SIG-M5 treated with dmso at 0.1 percent for 504 hours (cell line): ENCODE measurements at regions not wholly inside any gene's neighbourhood (a gene's known extent, or its start where the extent isn't known, plus 50 kb on each side); places are given as distances from the start of the nearest gene placed in this dataset.

Source experiments
- DNase-seq: peaks from one replicate; lab custom pipeline; 2025; ENCODE audit not compliant: unreplicated experiment; lab: John Stamatoyannopoulos, UW

- no peak for DNase-seq
Observed at GRCh38 chrX:125778261-125778660, 387.8 kb downstream of the DCAF12L2 start.

GRCh38 chrX:125782184-125782583 lies 383.9 kb downstream of the DCAF12L2 start:
- DNase-seq, result no peak

GRCh38 chrX:125786316-125786715 lies 379.8 kb downstream of the DCAF12L2 start:
- DNase-seq, result no peak

- no peak for DNase-seq
Observed at GRCh38 chrX:125791787-125792186, 374.3 kb downstream of the DCAF12L2 start.

GRCh38 chrX:125810856-125811255 lies 355.2 kb downstream of the DCAF12L2 start:
- no peak for DNase-seq

- DNase-seq, result no peak
Observed at GRCh38 chrX:125826080-125826479, 340.0 kb downstream of the DCAF12L2 start.

GRCh38 chrX:125826774-125827451 lies 339.2 kb downstream of the DCAF12L2 start:
- DNase-seq, result no peak

- DNase-seq, result no peak
Observed at GRCh38 chrX:125846271-125846670, 319.8 kb downstream of the DCAF12L2 start.

- no peak for DNase-seq
Observed at GRCh38 chrX:125850693-125851092, 315.4 kb downstream of the DCAF12L2 start.

GRCh38 chrX:125883169-125883568 lies 282.9 kb downstream of the DCAF12L2 start:
- no peak for DNase-seq

- DNase-seq, result no peak
Observed at GRCh38 chrX:125894947-125895346, 271.1 kb downstream of the DCAF12L2 start.

- DNase-seq, result no peak
Observed at GRCh38 chrX:125895518-125895917, 270.6 kb downstream of the DCAF12L2 start.

GRCh38 chrX:125926295-125926694 lies 239.8 kb downstream of the DCAF12L2 start:
- no peak for DNase-seq

GRCh38 chrX:125940985-125941384 lies 225.1 kb downstream of the DCAF12L2 start:
- no peak for DNase-seq

- DNase-seq, result no peak
Observed at GRCh38 chrX:125947501-125947900, 218.6 kb downstream of the DCAF12L2 start.

GRCh38 chrX:125952973-125953372 lies 213.1 kb downstream of the DCAF12L2 start:
- no peak for DNase-seq

- no peak for DNase-seq
Observed at GRCh38 chrX:125953814-125954213, 212.3 kb downstream of the DCAF12L2 start.

GRCh38 chrX:125954236-125954635 lies 211.9 kb downstream of the DCAF12L2 start:
- no peak for DNase-seq

GRCh38 chrX:125977851-125978250 lies 188.2 kb downstream of the DCAF12L2 start:
- DNase-seq, result no peak

GRCh38 chrX:125998432-125998831 lies 167.7 kb downstream of the DCAF12L2 start:
- DNase-seq, result peak; percentile 10

- no peak for DNase-seq
Observed at GRCh38 chrX:126027229-126027628, 138.9 kb downstream of the DCAF12L2 start.

GRCh38 chrX:126030021-126030420 lies 136.1 kb downstream of the DCAF12L2 start:
- no peak for DNase-seq

GRCh38 chrX:126063984-126064383 lies 102.1 kb downstream of the DCAF12L2 start:
- no peak for DNase-seq
